ENCODE measurements at regions not wholly inside any gene's neighbourhood (a gene's known extent, or its start where the extent isn't known, plus 50 kb on each side); places are given as distances from the start of the nearest gene placed in this dataset.

GRCh38 chr4:155494037-155494718 lies 117.4 kb upstream of the MAP9 start:
- Mint-ChIP-seq H3K27ac (no peak overlapping the region), H3K27me3 (ENCODE audit: low read depth) (no peaks in the 10 kb centered on the region), H3K4me3 (no peak overlapping the region), H3K36me3 (peaks cover 1% of the 10 kb centered on the region), H3K9me3 (no peaks in the 10 kb centered on the region), H3K4me1 (peaks cover 18% of the 10 kb centered on the region)
- no peak for DNase-seq (ENCODE audit: low spot score in 2 of 2, unreplicated experiment in 2 of 2)
- TF ChIP-seq CTCF (IDR thresholded peaks at IDR 0.05; ENCODE audit: unreplicated experiment), result no peak

GRCh38 chr4:155491336-155492120 lies 114.8 kb upstream of the MAP9 start:
- Mint-ChIP-seq H3K4me3 (no peak overlapping the region), H3K36me3 (no peaks in the 10 kb centered on the region), H3K9me3 (no peaks in the 10 kb centered on the region), H3K4me1 (peaks cover 24% of the 10 kb centered on the region), H3K27ac (no peak overlapping the region), H3K27me3 (ENCODE audit: low read depth) (no peaks in the 10 kb centered on the region)
- TF ChIP-seq CTCF (IDR thresholded peaks at IDR 0.05; ENCODE audit: unreplicated experiment), result no peak
- no peak for DNase-seq (ENCODE audit: low spot score in 2 of 2, unreplicated experiment in 2 of 2)

- Mint-ChIP-seq H3K9me3 (no peaks in the 10 kb centered on the region), H3K4me3 (no peak overlapping the region), H3K4me1 (peaks cover 10% of the 10 kb centered on the region), H3K27me3 (ENCODE audit: low read depth) (no peaks in the 10 kb centered on the region), H3K36me3 (no peaks in the 10 kb centered on the region), H3K27ac (no peak overlapping the region)
- TF ChIP-seq CTCF (IDR thresholded peaks at IDR 0.05; ENCODE audit: unreplicated experiment), result no peak
- no peak for DNase-seq (ENCODE audit: low spot score in 2 of 2, unreplicated experiment in 2 of 2)
Measured at GRCh38 chr4:155489271-155489670, 112.5 kb upstream of the MAP9 start.

GRCh38 chr4:155488691-155489090 lies 111.9 kb upstream of the MAP9 start:
- peaks cover 13% of the 10 kb centered on the region for H3K4me1 Mint-ChIP-seq
- H3K36me3 Mint-ChIP-seq, result no peaks in the 10 kb centered on the region
- no peak overlapping the region for H3K4me3 Mint-ChIP-seq
- no peaks in the 10 kb centered on the region for H3K27me3 Mint-ChIP-seq (ENCODE audit: low read depth)
- H3K27ac Mint-ChIP-seq, result no peak overlapping the region
- no peak for DNase-seq (ENCODE audit: low spot score in 2 of 2, unreplicated experiment in 2 of 2)
- no peak for TF ChIP-seq CTCF (IDR thresholded peaks at IDR 0.05; ENCODE audit: unreplicated experiment)
- H3K9me3 Mint-ChIP-seq, result no peaks in the 10 kb centered on the region

- peaks cover 14% of the 10 kb centered on the region for H3K4me1 Mint-ChIP-seq
- no peak for DNase-seq (ENCODE audit: low spot score in 2 of 2, unreplicated experiment in 2 of 2)
- H3K36me3 Mint-ChIP-seq, result no peaks in the 10 kb centered on the region
- no peak for TF ChIP-seq CTCF (IDR thresholded peaks at IDR 0.05; ENCODE audit: unreplicated experiment)
- no peak overlapping the region for H3K4me3 Mint-ChIP-seq
- H3K27ac Mint-ChIP-seq, result no peak overlapping the region
- H3K27me3 Mint-ChIP-seq (ENCODE audit: low read depth), result no peaks in the 10 kb centered on the region
- no peaks in the 10 kb centered on the region for H3K9me3 Mint-ChIP-seq
Measured at GRCh38 chr4:155487210-155487609, 110.4 kb upstream of the MAP9 start.

Data from mesothelial cell of epicardium (in vitro differentiated cells).